IPS-NIHi7 (cell line): ENCODE measurements at regions not wholly inside any gene's neighbourhood (a gene's known extent, or its start where the extent isn't known, plus 50 kb on each side); places are given as distances from the start of the nearest gene placed in this dataset.
A peak's percentile ranks its signal among the peaks of the same experiment; 100 is the strongest.
"Not testable (repeated sequence)": the region's sequence is repeated elsewhere in the genome, so short reads cannot be mapped to it uniquely, and the experiment has no call there.

Source experiments
- DNase-seq: peaks from one replicate; pipeline ENCODE4 v3.0.0; 2012; ENCODE audit warnings: mixed read lengths; ENCODE audit errors: extremely low spot score

- DNase-seq: no peak
These were observed 205.2 kb upstream of the CFAP20DC start for GRCh38 chr3:59254976-59255375.

- no peak for DNase-seq
These were observed 204.6 kb upstream of the CFAP20DC start for GRCh38 chr3:59254433-59254832.

GRCh38 chr3:59253523-59253922, 203.7 kb upstream of the CFAP20DC start:
- no peak for DNase-seq

- DNase-seq: no peak
These were observed 202.0 kb upstream of the CFAP20DC start for GRCh38 chr3:59251869-59252268.

- no peak for DNase-seq
These were observed 200.8 kb upstream of the CFAP20DC start for GRCh38 chr3:59250600-59250999.

- DNase-seq: no peak
These were observed 200.0 kb upstream of the CFAP20DC start for GRCh38 chr3:59249698-59250361.

- DNase-seq: no peak
These were observed 199.2 kb upstream of the CFAP20DC start for GRCh38 chr3:59249004-59249403.

GRCh38 chr3:59247402-59247841, 197.6 kb upstream of the CFAP20DC start:
- DNase-seq: no peak

- no peak for DNase-seq
These were observed 197.0 kb upstream of the CFAP20DC start for GRCh38 chr3:59246719-59247401.

GRCh38 chr3:59245859-59246501, 196.2 kb upstream of the CFAP20DC start:
- DNase-seq: no peak

GRCh38 chr3:59245300-59245858, 195.6 kb upstream of the CFAP20DC start:
- no peak for DNase-seq

GRCh38 chr3:59244343-59244742, 194.5 kb upstream of the CFAP20DC start:
- DNase-seq: no peak

GRCh38 chr3:59243476-59243875, 193.7 kb upstream of the CFAP20DC start:
- no peak for DNase-seq

GRCh38 chr3:59240666-59241255, 190.9 kb upstream of the CFAP20DC start:
- DNase-seq: no peak

- DNase-seq: no peak
These were observed 187.3 kb upstream of the CFAP20DC start for GRCh38 chr3:59237121-59237520.

- DNase-seq: no peak
These were observed 185.8 kb upstream of the CFAP20DC start for GRCh38 chr3:59235634-59236012.

- DNase-seq: no peak
These were observed 185.2 kb upstream of the CFAP20DC start for GRCh38 chr3:59234884-59235633.

GRCh38 chr3:59230379-59230778, 180.6 kb upstream of the CFAP20DC start:
- not testable (repeated sequence) for DNase-seq

- DNase-seq: no peak
These were observed 164.0 kb upstream of the CFAP20DC start for GRCh38 chr3:59213860-59214259.

GRCh38 chr3:59212128-59212779, 162.4 kb upstream of the CFAP20DC start:
- peak; percentile 55 for DNase-seq

- DNase-seq: no peak
These were observed 160.4 kb upstream of the CFAP20DC start for GRCh38 chr3:59210260-59210659.
